NB4 (cell line): ENCODE measurements at regions not wholly inside any gene's neighbourhood (a gene's known extent, or its start where the extent isn't known, plus 50 kb on each side); places are given as distances from the start of the nearest gene placed in this dataset.
"Not testable (repeated sequence)": the region's sequence is repeated elsewhere in the genome, so short reads cannot be mapped to it uniquely, and the experiment has no call there.

Source experiments
- DNase-seq: peaks from one replicate; pipeline ENCODE4 v3.0.0; 2010; ENCODE audit warnings: low read depth
- H3K4me3 ChIP-seq: one replicate; pipeline ENCODE4 v1.5.1; 2011; ENCODE audit warnings: mild to moderate bottlenecking, low read depth, low read length, moderate library complexity
- MYC ChIP-seq: IDR thresholded peaks from 2 replicates; pipeline ENCODE4 v1.6.1; 2011; ENCODE audit warnings: low read depth, low read length
- POLR2A ChIP-seq: IDR thresholded peaks from 2 replicates; pipeline ENCODE4 v1.6.1; 2011; ENCODE audit warnings: mild to moderate bottlenecking; ENCODE audit not compliant: insufficient read length; ENCODE audit errors: extremely low read depth
- TF ChIP-seq, protein P1 (sequence below): IDR thresholded peaks from one replicate; pipeline ENCODE4 v1.5.1; 2012; ENCODE audit warnings: low read depth, low read length
- TF ChIP-seq, protein P2 (sequence below): IDR thresholded peaks from 2 replicates; pipeline ENCODE4 v1.6.1; 2011; ENCODE audit warnings: low read depth, low read length

DNA sequence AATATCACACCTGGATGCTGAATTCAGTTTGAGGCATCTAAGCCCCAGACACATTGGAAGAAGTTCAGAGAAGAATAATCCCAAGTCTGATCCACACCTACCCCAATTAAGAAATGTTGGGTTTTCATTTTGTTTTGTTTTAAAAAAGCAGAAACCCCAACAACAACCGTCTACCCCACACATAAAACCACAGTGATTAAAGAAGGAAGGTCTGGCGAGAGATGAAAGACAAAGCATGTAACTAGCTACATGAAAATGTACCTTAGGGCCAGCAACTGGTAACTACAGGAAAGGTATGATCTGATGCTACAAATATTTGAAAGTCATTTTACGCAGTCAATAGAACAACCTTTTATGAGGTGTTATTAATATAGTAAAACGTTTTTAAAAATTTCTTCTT is 1112.3 kb downstream of the GATA3 start:
- no peak overlapping the region for H3K4me3 ChIP-seq
- DNase-seq, result no peak
- TF ChIP-seq MYC (no peak), POLR2A (no peak)
- TF ChIP-seq, protein P1, sequence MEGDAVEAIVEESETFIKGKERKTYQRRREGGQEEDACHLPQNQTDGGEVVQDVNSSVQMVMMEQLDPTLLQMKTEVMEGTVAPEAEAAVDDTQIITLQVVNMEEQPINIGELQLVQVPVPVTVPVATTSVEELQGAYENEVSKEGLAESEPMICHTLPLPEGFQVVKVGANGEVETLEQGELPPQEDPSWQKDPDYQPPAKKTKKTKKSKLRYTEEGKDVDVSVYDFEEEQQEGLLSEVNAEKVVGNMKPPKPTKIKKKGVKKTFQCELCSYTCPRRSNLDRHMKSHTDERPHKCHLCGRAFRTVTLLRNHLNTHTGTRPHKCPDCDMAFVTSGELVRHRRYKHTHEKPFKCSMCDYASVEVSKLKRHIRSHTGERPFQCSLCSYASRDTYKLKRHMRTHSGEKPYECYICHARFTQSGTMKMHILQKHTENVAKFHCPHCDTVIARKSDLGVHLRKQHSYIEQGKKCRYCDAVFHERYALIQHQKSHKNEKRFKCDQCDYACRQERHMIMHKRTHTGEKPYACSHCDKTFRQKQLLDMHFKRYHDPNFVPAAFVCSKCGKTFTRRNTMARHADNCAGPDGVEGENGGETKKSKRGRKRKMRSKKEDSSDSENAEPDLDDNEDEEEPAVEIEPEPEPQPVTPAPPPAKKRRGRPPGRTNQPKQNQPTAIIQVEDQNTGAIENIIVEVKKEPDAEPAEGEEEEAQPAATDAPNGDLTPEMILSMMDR, result no peak
- TF ChIP-seq, protein P2, sequence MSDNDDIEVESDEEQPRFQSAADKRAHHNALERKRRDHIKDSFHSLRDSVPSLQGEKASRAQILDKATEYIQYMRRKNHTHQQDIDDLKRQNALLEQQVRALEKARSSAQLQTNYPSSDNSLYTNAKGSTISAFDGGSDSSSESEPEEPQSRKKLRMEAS, result no peak

DNA sequence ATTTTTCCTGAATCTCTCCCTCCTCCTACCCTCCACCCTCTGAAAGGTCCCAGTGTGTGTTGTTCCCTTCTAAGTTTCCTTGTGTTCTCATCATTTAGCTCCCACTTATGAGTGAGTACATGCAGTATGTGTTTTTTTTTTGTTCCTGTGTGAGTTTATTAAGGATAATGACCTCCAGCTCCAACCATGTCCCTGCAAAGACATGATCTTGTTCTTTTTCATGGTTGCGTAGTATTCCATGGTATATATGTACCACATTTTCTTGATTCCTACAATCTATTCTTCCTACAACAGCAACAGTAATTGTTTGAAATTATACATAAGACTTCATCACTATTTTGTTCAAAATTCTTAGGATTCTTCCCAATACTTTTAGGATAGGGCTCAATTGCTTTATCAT is 1117.8 kb downstream of the GATA3 start:
- DNase-seq, result no peak
- TF ChIP-seq POLR2A (no peak), MYC (no peak)
- TF ChIP-seq, protein P1, result no peak
- TF ChIP-seq, protein P2, result no peak
- no peak overlapping the region for H3K4me3 ChIP-seq

DNA sequence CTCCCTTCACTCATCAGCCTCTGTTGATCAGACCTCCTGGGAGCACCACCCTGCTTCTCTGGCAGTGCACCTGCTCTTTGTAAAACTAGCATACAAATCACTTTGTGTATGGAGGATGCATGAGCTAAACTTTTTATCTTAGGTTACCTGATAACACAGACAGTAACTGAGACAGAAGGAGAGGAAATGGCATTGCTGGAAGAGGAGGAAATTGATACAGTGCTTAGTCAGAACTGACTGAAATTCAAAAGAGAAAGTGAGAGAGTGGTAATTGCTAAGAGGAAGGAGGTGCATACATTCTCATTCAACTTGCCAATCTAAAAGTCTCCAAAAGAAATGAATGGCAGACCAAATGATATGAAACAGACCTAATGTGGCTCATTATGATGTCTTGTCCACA is 1120.7 kb downstream of the GATA3 start:
- H3K4me3 ChIP-seq, result no peak overlapping the region
- TF ChIP-seq, protein P1, result no peak
- TF ChIP-seq, protein P2, result no peak
- TF ChIP-seq MYC, result no peak
- no peak for TF ChIP-seq POLR2A
- no peak for DNase-seq

DNA sequence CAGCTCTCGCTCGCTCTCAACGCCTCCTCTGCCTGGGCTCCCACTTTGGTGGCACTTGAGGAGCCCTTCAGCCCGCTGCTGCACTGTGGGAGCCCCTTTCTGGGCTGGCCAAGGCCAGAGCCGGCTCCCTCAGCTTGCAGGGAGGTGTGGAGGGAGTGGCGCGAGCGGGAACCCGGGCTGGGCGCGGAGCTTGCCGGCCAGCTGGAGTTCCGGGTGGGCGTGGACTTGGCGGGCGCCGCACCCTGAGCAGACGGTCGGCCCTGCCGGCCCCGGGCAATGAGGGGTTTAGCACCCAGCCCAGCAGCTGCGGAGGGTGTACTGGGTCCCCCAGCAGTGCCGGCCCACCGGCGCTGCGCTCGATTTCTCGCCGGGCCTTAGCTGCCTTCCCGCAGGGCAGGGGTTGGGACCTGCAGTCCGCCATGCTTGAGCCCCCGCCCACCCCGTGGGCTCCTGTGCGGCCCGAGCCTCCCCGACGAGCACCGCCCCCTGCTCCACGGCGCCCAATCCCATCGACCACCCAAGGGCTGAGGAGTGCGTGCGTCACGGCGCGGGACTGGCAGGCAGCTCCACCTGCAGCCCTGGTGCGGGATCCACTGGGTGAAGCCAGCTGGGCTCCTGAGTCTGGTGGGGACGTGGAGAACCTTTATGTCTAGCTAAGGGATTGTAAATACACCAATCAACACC is 1128.9 kb downstream of the GATA3 start:
- not testable (repeated sequence) for DNase-seq, H3K4me3 ChIP-seq

DNA sequence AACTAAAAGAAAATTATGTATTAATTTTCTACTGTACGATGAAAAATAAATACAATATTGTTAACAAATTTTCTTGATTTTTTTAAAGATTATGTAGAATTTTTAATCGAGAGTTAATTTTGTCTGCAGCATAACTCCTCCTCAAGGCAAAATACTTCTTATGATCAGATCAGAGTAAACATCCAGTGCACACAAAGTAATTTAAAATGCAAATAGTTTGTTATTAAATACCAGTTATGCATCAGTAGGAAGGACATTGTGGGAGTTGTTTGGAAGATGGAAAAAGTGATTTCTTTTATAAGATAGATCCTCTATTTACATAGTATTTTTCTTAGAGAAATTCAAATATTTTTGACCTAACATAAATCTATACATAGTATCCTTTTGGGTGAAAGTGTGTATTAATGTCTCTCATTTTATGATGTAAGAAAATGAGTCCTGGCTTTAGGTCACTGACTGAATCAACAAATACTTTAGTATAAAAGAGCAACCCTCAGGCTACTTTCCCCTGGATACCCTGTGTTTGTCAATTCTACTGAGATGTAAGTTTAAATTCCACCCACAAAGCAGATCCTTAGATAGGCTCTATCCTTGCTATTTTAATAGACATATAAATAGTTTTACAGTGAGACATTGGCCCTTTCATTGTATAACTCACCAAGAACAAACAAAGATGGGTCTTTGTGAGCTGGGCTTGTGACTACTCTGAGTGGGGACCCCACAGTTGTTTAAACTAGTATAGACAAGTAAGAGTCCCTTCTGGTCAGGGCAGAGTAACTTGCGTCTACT is 1133.7 kb downstream of the GATA3 start:
- no peak for DNase-seq
- TF ChIP-seq MYC (no peak), POLR2A (no peak)
- TF ChIP-seq, protein P1, result no peak
- TF ChIP-seq, protein P2, result no peak

DNA sequence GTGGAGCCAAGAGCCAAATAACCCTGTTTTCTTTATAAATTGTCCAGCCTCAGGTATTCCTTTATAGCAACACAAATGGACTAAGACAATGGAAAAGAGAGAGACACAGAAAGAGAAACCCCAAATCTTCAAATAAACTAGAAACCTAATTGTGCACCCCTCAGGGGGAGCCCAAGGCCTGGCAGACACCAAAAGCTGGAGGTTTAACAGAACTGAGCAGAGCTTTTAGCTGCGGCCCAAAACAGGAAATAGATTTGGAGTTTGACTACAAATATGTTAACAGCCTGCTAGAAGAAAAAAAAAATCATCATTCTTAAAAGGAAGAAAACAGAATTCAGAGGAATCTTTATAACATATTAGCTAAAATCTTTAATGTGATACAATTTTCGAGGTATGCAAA is 1135.0 kb downstream of the GATA3 start:
- DNase-seq, result no peak
- no peak for TF ChIP-seq MYC
- TF ChIP-seq, protein P1, result no peak
- no peak overlapping the region for H3K4me3 ChIP-seq

More for the DNA sequence above, 1133.7 kb downstream of the GATA3 start:
- H3K4me3 ChIP-seq, result no peak overlapping the region
